K562 (cell line): ENCODE measurements at regions not wholly inside any gene's neighbourhood (a gene's known extent, or its start where the extent isn't known, plus 50 kb on each side); places are given as distances from the start of the nearest gene placed in this dataset.
"Not testable (repeated sequence)": the region's sequence is repeated elsewhere in the genome, so short reads cannot be mapped to it uniquely, and the experiment has no call there.

Experiments
- ATAC-seq: fragments of 200-7000 bp; cut with Tn5 transposase; 3 replicates; pipeline ENCODE4 v1.9.1; 2020; ENCODE audit warnings: moderate library complexity
- BruUV-seq: library from RNA; stranded (reverse); fragments of 400-500 nt; replicated peaks from 2 replicates; lab custom pipeline; 2021; lab: Mats Ljungman, UMichigan
- CTCF ChIA-PET: fragments of 300-600 bp; formaldehyde crosslinking; extraction: SDS; loops from one replicate; lab custom pipeline; 2021; ENCODE audit warnings: low intra/inter-chr PET ratio; lab: Yijun Ruan, JAX
- POLR2A ChIA-PET: fragments of 300-600, 350-650 bp; sonication (Branson Sonifier 250); formaldehyde crosslinking; extraction: SDS; loops from one replicate; lab custom pipeline; 2021; ENCODE audit warnings: antibody characterized with exemption, inconsistent platforms; lab: Yijun Ruan, JAX
- DNase-seq, 4 experiments: peaks; one replicate each; pipeline versions ENCODE4 v3.0.0 to v3.0.0-alpha.2; 2011 to 2018; ENCODE audit warnings: low spot score in 3 of 4, mixed read lengths in 3 of 4; ENCODE audit errors: extremely low read depth in 1 of 4
- FAIRE-seq: peaks from 2 replicates; lab custom pipeline; 2011; peaks lifted over from hg19 to GRCh38; lab: Jason Lieb, UNC
- H2AFZ ChIP-seq: 2 replicates; pipeline ENCODE4 v1.6.0; 2011; ENCODE audit warnings: low read depth, low read length, control low read depth, inconsistent platforms
- H3K27ac ChIP-seq: fragments of 200-600 bp; 3 replicates; pipeline ENCODE4 v1.8.0; 2011; ENCODE audit warnings: low read depth, mild to moderate bottlenecking, control low read depth, inconsistent platforms, low read length, moderate library complexity, mixed read lengths; ENCODE audit errors: extremely low read depth
- H3K27me3 ChIP-seq, 2 experiments: fragments of 300-600 bp in 1 of 2; 2 replicates in 1 of 2; 3 replicates in 1 of 2; pipeline versions ENCODE4 v1.6.0 to v1.8.0; 2011; ENCODE audit warnings: inconsistent platforms in 2 of 2, low read length in 2 of 2, mild to moderate bottlenecking in 1 of 2, mixed read lengths in 1 of 2, moderate library complexity in 1 of 2; ENCODE audit not compliant: control insufficient read depth in 2 of 2, insufficient read depth in 2 of 2
- H3K36me3 ChIP-seq: fragments of 300-600 bp; 3 replicates; pipeline ENCODE4 v1.8.0; 2011; ENCODE audit warnings: mild to moderate bottlenecking, low read length, inconsistent platforms; ENCODE audit not compliant: control insufficient read depth, insufficient read depth
- H3K4me1 ChIP-seq, 2 experiments: fragments of 200-600 bp in 1 of 2; replicated peaks in 1 of 2; 2 replicates in 1 of 2; 3 replicates in 1 of 2; pipeline versions ENCODE4 v1.5.1 to v1.8.0; 2011; ENCODE audit warnings: inconsistent platforms in 2 of 2, low read length in 2 of 2, mild to moderate bottlenecking in 1 of 2, mixed read lengths in 1 of 2, moderate library complexity in 1 of 2; ENCODE audit not compliant: control insufficient read depth in 2 of 2, insufficient read depth in 2 of 2
- H3K4me2 ChIP-seq: 2 replicates; pipeline ENCODE4 v1.6.1; 2011; ENCODE audit warnings: low read length, control low read depth, inconsistent platforms, mixed read lengths; ENCODE audit not compliant: insufficient read depth
- H3K4me3 ChIP-seq: fragments of 200-600 bp; sonication (generic), shearing (Covaris generic); 2 replicates; pipeline ENCODE4 v1.5.1; 2016; ENCODE audit warnings: control low read depth, inconsistent platforms
- H3K79me2 ChIP-seq: fragments of 200-600 bp; 3 replicates; pipeline ENCODE4 v1.8.0; 2011; ENCODE audit warnings: low read length, inconsistent platforms; ENCODE audit not compliant: control insufficient read depth, insufficient read depth
- H3K9ac ChIP-seq, 2 experiments: 2 replicates each; pipeline versions ENCODE4 v1.6.0 to v1.6.1; 2011; ENCODE audit warnings: low read depth in 2 of 2, low read length in 2 of 2, control low read depth in 1 of 2, inconsistent platforms in 1 of 2, mild to moderate bottlenecking in 1 of 2, mixed read lengths in 1 of 2; ENCODE audit not compliant: insufficient read depth in 1 of 2
- H3K9me1 ChIP-seq: one replicate; pipeline ENCODE4 v1.6.0; 2011; ENCODE audit warnings: inconsistent platforms, mild to moderate bottlenecking, low read length, moderate library complexity; ENCODE audit not compliant: control insufficient read depth, insufficient read depth
- H3K9me3 ChIP-seq: replicated peaks from 2 replicates; pipeline ENCODE4 v1.5.1; 2011; ENCODE audit warnings: low read depth, low read length, inconsistent platforms; ENCODE audit not compliant: control insufficient read depth, insufficient read depth
- H4K20me1 ChIP-seq: replicated peaks from 2 replicates; pipeline ENCODE4 v1.6.1; 2011; ENCODE audit warnings: low read length, inconsistent platforms, mixed read lengths; ENCODE audit not compliant: control insufficient read depth, insufficient read depth
- KDM2B ChIP-seq: fragments of 250-450 bp; sonication (Bioruptor Pico); IDR thresholded peaks from 2 replicates; pipeline ENCODE4 v1.8.0; 2021; ENCODE audit warnings: mild to moderate bottlenecking, moderate library complexity
- RBM15 ChIP-seq: fragments of 200-400 bp; formaldehyde crosslinking; IDR thresholded peaks from 2 replicates; pipeline ENCODE4 v1.6.1; 2018; ENCODE audit warnings: mild to moderate bottlenecking, low read length, moderate library complexity; ENCODE audit not compliant: insufficient read depth
- SIN3B ChIP-seq: fragments of 450-650 bp; IDR thresholded peaks from 2 replicates; pipeline ENCODE4 v1.6.1; 2017; ENCODE audit warnings: low read depth, mild to moderate bottlenecking, moderate library complexity
- STAG1 ChIP-seq: sonication (generic); formaldehyde crosslinking; IDR thresholded peaks from 2 replicates; pipeline ENCODE4 v1.5.0; 2020; ENCODE audit warnings: missing genetic modification reagents, borderline replicate concordance
- TFAM ChIP-seq: fragments of 250-450 bp; sonication (Bioruptor Pico); conservative IDR thresholded peaks from 2 replicates; pipeline ENCODE4 v1.5.0; 2021; ENCODE audit warnings: mild to moderate bottlenecking, moderate library complexity
- USF2 ChIP-seq: sonication (generic); formaldehyde crosslinking; IDR thresholded peaks from 2 replicates; pipeline ENCODE4 v1.5.0; 2020; ENCODE audit warnings: missing genetic modification reagents
- ZNF347 ChIP-seq: fragments of 450-650 bp; formaldehyde crosslinking; IDR thresholded peaks from 2 replicates; pipeline ENCODE4 v1.4.0; 2020; ENCODE audit warnings: low read depth, mild to moderate bottlenecking, moderate library complexity
- ZNF696 ChIP-seq: fragments of 250-450 bp; sonication (Bioruptor Pico); conservative IDR thresholded peaks from 2 replicates; pipeline ENCODE4 v1.4.0; 2020; ENCODE audit warnings: mild to moderate bottlenecking, moderate library complexity
- WGBS: fragments of 100-300 bp; shearing (Covaris generic); methylation state at CpG from one replicate; pipeline ENCODE4 v1.1.6; 2016; ENCODE audit warnings: low coverage, mixed read lengths; ENCODE audit not compliant: insufficient coverage; ENCODE audit errors: missing lambda C conversion rate; 5-methylcytosine and 5-hydroxymethylcytosine counted together
- in situ Hi-C: fragments of 300-500 bp; cut with MboI; formaldehyde crosslinking; loops from 4 replicates; pipeline ENCODE4 v1.15.0; 2018; ENCODE audit warnings: inconsistent platforms, mixed read lengths
- intact Hi-C: fragments of 100-400 bp; cut with micrococcal nuclease; formaldehyde crosslinking; loops from 2 replicates; pipeline ENCODE4 v1.14.2; 2022

- no peak for TF ChIP-seq ZNF347
These were observed 80.0 kb upstream of the PCDH20 start (continued) for GRCh38 chr13:61495648-61496047.

- H3K79me2 ChIP-seq, CTCF ChIA-PET, ATAC-seq, H3K9ac ChIP-seq, DNase-seq, H3K27me3 ChIP-seq, H3K27ac ChIP-seq, H2AFZ ChIP-seq, FAIRE-seq, H3K4me3 ChIP-seq, BruUV-seq, intact Hi-C loops, H3K4me1 ChIP-seq, in situ Hi-C loops, H3K9me1 ChIP-seq, H4K20me1 ChIP-seq, H3K36me3 ChIP-seq, H3K4me2 ChIP-seq, H3K9me3 ChIP-seq: not testable (repeated sequence)
- POLR2A ChIA-PET, result interaction anchor here (0.6 kb wide), 1 partner anchor 590 kb away, joined by 4 read pairs; no protein-coding TSS in a partner anchor
- WGBS, result 3% methylated on average over 12 of the region's 15 CpGs
These were observed 77.9 kb upstream of the PCDH20 start for GRCh38 chr13:61493556-61493955.

GRCh38 chr13:61486496-61486895, 70.8 kb upstream of the PCDH20 start:
- DNase-seq (no peak), FAIRE-seq (no peak), ATAC-seq (no peak)
- Histone ChIP-seq H3K4me3 (no peak overlapping the region), H3K9me3 (no peaks in the 10 kb centered on the region; the same call in 1 of the 2 replicates), H3K79me2 (no peaks in the 10 kb centered on the region), H3K36me3 (no peaks in the 10 kb centered on the region), H3K27ac (no peak overlapping the region), H3K27me3 (no peaks in the 10 kb centered on the region), H3K9me1 (no peaks in the 10 kb centered on the region), H2AFZ (no peak overlapping the region), H4K20me1 (no peaks in the 10 kb centered on the region), H3K4me1 (no peaks in the 10 kb centered on the region), H3K9ac (no peak overlapping the region), H3K4me2 (no peak overlapping the region)
- intact Hi-C loops, result no loop called here
- in situ Hi-C loops, result no loop called here
- no TSS peak for BruUV-seq
- POLR2A ChIA-PET, result no interaction called here
- 3% methylated on average over 6 of the region's 6 CpGs for WGBS
- CTCF ChIA-PET, result no interaction called here
- TF ChIP-seq STAG1 (CRISPR knock-in tag) (no peak), SIN3B (no peak), RBM15 (no peak), TFAM (CRISPR knock-in tag) (no peak), KDM2B (no peak), USF2 (CRISPR knock-in tag) (no peak), ZNF696 (CRISPR knock-in tag) (no peak)
